Stimulated activated CD4-positive, alpha-beta T cell treated with anti-CD3 and anti-CD28 coated beads, Interleukin-15, amount 100 ng/mL, for 48 hours (primary cell): ENCODE measurements at regions not wholly inside any gene's neighbourhood (a gene's known extent, or its start where the extent isn't known, plus 50 kb on each side); places are given as distances from the start of the nearest gene placed in this dataset.
"Not testable (repeated sequence)": the region's sequence is repeated elsewhere in the genome, so short reads cannot be mapped to it uniquely, and the experiment has no call there.

Source experiments
- DNase-seq, 2 donors: peaks; one replicate each; pipeline ENCODE4 v3.0.0-alpha.2; 2020; ENCODE audit warnings: low read depth in 2 of 2

GRCh38 chr1:208465786-208466590, 221.8 kb upstream of the PLXNA2 start:
- no peak for DNase-seq

DNA sequence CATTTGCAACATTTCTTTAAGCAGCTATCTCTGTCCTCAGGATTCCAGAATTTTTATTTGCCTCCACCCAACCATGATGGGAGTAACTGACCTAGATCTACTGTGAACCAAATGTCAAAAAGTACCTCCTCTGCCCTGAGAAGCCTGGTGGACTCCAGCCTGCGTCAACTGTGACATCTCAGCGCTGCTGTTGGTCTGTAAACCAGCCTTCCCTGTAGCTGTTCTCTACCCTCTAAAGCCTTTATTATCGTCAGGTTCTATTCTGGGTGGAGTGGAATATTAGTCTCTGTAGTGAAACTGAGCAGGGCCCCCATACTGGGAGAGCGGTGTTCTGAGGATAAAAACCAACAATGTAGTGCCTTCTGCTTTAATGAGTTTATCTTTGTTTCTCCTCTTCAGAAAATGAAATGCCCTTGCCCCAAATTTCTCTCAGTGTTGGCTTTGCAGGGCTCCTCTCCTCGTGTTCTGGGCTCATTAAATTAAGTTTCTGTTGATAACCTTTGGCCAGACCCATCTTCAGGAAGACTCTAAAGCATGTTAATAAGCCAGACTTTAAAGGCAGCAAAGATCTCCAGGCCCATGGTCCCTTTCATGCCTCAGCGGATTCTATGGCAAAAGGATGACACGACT, 223.1 kb upstream of the PLXNA2 start:
- no peak for DNase-seq

DNA sequence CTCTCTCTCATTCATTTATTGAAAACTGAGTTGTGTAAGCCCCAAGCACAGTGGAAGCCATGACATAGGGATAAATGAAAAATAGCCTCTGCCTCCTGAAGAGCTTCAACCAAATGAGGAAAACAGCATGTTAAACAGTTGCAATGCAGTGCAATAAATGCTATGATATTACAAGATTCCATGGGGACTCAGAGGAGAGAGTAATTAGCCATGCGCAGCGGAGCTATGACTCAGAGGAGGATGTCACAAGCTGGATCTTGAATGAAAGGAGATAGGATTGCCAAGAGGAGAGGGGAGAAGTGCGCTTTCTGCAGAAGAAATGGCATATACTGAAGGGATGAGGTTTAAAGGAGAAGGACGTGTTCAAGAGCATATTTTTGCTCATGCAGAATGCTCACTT, 231.3 kb upstream of the PLXNA2 start:
- no peak for DNase-seq

GRCh38 chr1:208475951-208476845, 232.0 kb upstream of the PLXNA2 start:
- no peak for DNase-seq

DNA sequence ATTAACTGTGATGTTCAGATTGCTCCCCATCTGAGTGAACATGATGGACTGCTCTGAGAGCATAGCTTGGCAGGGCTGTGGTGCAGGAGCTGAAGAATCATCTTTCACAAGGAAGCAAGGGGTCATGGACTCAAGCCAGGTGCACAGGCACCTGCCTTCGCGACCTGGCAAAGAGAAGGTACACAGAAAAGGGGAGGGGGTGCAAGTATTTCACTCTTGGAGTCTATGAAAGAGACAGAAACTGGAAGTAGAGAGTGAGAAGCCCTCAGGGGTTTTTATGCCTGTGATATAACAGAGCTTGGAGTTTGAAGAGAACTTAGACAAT, 232.6 kb upstream of the PLXNA2 start:
- DNase-seq = no peak

DNA sequence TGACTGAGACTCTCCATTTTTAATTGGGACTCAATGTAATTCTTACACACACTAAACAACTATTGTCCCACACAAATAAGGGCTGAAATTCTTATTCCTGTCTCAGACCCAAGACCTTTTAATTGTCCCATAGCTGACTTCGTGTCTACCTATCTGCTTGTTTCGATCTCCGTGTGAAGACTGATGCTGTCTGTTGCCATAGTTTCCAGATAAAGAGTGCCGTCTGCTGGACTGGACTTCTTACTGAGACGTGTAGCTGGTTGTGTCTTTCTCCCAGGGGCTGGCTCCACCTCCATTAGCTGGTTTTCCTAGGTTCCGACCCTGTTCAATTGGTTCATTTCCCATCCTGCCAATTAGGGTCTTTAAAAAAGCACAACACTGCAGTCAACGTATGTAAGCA, 235.3 kb upstream of the PLXNA2 start:
- no peak for DNase-seq

- DNase-seq = no peak
These were observed 241.3 kb upstream of the PLXNA2 start for GRCh38 chr1:208485512-208485911.

DNA sequence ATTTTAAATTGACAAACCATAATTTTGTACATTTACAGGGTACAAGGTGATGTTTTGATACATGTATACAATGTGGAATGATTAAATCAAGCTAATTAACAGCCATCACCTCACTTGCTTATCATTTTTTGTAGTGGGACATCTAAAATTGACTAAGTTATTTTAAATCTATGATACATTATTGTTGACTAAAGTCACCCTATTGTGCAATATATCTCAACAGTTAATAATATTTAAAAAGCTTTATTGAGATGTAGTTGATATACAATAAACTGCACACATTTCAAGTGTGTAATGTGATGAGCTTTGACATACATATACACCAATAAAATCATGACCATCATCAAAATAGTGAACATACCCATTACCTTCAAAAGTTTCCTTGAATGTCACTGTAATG, 242.5 kb upstream of the PLXNA2 start:
- DNase-seq = no peak

DNA sequence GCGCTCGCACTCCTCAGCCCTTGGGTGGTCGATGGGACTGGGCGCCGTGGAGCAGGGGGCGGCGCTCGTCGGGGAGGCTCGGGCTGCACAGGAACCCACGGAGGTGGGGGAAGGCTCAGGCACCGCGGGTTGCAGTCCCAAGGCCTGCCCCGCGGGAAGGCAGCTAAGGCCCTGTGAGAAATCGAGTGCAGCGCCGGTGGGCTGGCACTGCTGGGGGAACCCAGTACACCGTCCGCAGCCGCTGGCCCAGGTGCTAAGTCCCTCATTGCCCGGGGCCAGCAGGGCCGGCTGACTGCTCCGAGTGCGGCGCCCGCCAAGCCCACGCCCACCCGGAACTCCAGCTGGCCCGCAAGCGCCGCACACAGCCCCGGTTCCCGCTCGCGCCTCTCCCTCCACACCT, 244.2 kb upstream of the PLXNA2 start:
- not testable (repeated sequence) for DNase-seq

DNA sequence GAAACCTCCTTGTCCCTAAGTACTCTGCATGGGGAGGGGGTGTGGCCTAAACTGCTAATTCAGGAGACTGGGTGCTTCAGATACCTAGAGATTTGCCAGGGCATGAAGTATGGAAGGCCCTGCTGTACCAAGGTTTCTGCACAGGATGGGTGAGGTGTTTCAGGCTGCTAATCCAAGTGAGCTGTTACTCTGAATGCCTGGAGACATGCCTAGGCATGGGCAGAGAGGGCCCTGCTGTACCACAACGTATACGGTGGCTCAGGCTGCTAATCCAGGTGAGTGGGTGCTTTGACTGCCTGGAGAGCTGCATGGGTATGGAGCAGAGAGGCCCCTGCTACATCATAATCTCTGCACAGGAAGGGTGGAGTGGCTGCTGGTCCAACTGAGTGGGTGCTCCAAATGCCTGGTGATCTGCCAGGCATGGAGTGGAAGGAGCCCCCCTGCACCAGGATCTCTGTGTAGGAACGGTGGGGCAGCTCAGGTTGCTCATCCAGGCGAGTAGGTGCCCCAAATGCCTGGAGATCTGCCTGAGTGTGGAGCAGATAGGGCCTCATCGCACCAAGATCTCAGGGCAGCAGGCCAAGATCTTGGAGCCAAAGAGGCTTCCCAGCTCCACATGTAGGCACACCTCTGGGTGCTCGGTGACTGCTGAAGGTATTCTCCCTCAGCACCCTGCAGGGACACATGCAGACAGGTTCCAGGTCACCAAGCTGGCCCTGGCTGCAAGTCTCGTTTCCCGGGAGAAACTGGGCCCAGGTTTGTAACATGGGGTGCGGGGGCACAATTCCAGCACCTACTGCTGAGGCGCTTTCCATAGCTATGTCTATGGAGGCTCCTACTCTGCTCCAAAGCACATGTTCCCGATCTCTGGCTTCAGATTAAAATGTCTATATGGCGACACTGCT, 252.5 kb upstream of the PLXNA2 start:
- no peak for DNase-seq

- no peak for DNase-seq
These were observed 253.8 kb upstream of the PLXNA2 start for GRCh38 chr1:208497866-208498541.

GRCh38 chr1:208499026-208499425, 254.8 kb upstream of the PLXNA2 start:
- DNase-seq = no peak

GRCh38 chr1:208499601-208500000, 255.4 kb upstream of the PLXNA2 start:
- DNase-seq = no peak

GRCh38 chr1:208500375-208500774, 256.2 kb upstream of the PLXNA2 start:
- no peak for DNase-seq

- DNase-seq = no peak
These were observed 257.4 kb upstream of the PLXNA2 start for GRCh38 chr1:208501542-208501941.

DNA sequence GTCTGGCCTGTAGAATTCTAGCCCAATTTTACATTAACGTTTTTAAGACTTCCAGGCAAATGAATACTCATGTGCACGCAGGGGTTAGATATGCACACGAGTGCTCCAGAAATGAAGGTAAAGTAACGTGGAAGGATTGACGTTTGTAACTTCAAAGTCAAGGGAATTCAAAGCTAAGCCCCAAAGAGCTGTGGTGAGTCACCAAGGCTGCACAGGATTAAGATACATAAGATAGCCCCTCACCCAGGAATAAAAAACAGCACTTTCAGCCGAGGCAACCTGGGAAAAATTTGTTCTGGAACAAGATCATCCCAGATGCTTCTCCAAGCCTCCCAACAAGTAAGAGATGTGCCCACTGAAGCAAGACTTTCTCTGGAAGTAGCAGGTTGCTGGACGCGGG, 259.6 kb upstream of the PLXNA2 start:
- no peak for DNase-seq

- DNase-seq = no peak
These were observed 262.6 kb upstream of the PLXNA2 start for GRCh38 chr1:208506812-208507211.

GRCh38 chr1:208509072-208509471, 264.9 kb upstream of the PLXNA2 start:
- DNase-seq = no peak

- DNase-seq = no peak
These were observed 266.2 kb upstream of the PLXNA2 start for GRCh38 chr1:208510192-208510952.

DNA sequence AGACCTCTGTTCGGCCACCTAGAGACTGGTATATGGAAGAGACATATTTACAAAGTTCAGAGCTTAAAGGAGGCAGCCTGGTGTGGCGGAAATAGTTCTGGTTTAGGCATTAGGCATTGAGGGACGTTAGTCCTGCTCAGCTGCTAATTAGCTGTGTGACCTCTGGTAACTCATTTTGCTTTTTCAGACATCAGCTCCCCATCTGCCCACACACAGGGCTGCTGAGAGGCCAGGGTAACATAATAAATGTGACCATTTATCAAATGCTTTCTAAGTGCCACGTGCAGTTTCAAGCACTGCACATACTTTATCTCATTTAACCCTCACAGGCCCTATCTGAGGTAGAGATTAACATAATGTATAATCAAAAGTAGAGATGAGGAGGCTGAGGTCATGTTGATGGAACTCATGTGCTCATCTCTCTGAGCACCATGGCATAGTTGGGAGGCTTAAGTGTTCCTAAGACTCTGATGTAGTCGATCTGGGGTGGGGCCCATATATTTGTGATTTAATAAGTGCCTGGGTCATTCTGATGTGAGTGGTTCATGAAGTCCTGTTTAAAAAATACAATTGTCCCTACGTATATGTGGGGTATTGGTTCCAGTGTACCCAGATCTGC, 267.2 kb upstream of the PLXNA2 start:
- DNase-seq = no peak
